Spleen (tissue), 7 donors: ENCODE measurements at regions not wholly inside any gene's neighbourhood (a gene's known extent, or its start where the extent isn't known, plus 50 kb on each side); places are given as distances from the start of the nearest gene placed in this dataset.

ENCODE experiments used
- POLR2A ChIP-seq, 3 donors: fragments of 450-650 bp; IDR thresholded peaks; one replicate each; pipeline ENCODE4 v1.5.1; 2017; ENCODE audit warnings: antibody characterized with exemption in 3 of 3, mild to moderate bottlenecking in 1 of 3
- POLR2AphosphoS5 ChIP-seq, 3 donors: sonication (generic); formaldehyde crosslinking; IDR thresholded peaks; one replicate each; pipeline ENCODE4 v1.5.1; 2017; ENCODE audit warnings: antibody characterized with exemption in 3 of 3
- TF ChIP-seq, protein P1 (sequence below), 11 experiments: fragments of 200-600 bp in 7 of 11; fragments of 450-650 bp in 4 of 11; sonication (generic) in 4 of 11; IDR thresholded peaks in 8 of 11; conservative IDR thresholded peaks in 3 of 11; 1 replicate in 7 of 11; 2 replicates in 4 of 11; pipeline versions ENCODE4 v1.4.0 to v1.8.0; 2016 to 2021; ENCODE audit warnings: antibody characterized with exemption in 11 of 11, inconsistent platforms in 4 of 11, mild to moderate bottlenecking in 1 of 11
- donor health status: DM: no; HTN: no; CAD: no; lungs with moderate emphysema.
- donor health status: DM: no; HTN: no; CAD: no.
- donor health status: DM: no; HTN: no; CAD: no.

DNA sequence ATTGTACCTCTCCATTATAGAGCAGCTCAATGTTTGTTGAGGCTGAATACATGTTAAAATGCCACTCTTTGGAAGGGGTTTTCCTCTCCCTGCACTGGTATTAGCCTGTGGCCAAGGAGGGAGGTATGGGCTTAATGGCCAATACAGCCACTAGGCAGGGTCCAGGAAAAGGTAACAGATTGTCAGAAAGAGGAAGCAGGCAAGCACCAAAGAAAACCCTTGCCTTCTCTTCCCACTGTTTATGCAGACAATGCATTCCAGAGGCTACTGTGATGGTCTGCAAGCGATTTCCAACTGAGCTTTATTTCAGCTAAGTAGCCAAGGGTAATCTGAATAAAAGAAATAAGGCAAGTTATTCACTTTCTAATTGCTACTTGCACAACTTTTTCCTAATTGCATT lies 95.3 kb upstream of the SLC27A6 start:
- TF ChIP-seq, protein P1, sequence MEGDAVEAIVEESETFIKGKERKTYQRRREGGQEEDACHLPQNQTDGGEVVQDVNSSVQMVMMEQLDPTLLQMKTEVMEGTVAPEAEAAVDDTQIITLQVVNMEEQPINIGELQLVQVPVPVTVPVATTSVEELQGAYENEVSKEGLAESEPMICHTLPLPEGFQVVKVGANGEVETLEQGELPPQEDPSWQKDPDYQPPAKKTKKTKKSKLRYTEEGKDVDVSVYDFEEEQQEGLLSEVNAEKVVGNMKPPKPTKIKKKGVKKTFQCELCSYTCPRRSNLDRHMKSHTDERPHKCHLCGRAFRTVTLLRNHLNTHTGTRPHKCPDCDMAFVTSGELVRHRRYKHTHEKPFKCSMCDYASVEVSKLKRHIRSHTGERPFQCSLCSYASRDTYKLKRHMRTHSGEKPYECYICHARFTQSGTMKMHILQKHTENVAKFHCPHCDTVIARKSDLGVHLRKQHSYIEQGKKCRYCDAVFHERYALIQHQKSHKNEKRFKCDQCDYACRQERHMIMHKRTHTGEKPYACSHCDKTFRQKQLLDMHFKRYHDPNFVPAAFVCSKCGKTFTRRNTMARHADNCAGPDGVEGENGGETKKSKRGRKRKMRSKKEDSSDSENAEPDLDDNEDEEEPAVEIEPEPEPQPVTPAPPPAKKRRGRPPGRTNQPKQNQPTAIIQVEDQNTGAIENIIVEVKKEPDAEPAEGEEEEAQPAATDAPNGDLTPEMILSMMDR (IDR thresholded peaks at IDR 0.05 in 8 of 11, conservative IDR thresholded peaks at IDR 0.05 in 3 of 11), result no peak
- TF ChIP-seq POLR2A (IDR thresholded peaks at IDR 0.05) (no peak), POLR2AphosphoS5 (IDR thresholded peaks at IDR 0.05) (no peak)
